Stimulated activated CD8-positive, alpha-beta memory T cell treated with anti-CD3 and anti-CD28 coated beads, Interleukin-4, amount 100 ng/mL, for 24 hours (primary cell): ENCODE measurements at regions not wholly inside any gene's neighbourhood (a gene's known extent, or its start where the extent isn't known, plus 50 kb on each side); places are given as distances from the start of the nearest gene placed in this dataset.
"Not testable (repeated sequence)": the region's sequence is repeated elsewhere in the genome, so short reads cannot be mapped to it uniquely, and the experiment has no call there.

Experiments used
- DNase-seq: peaks from one replicate; pipeline ENCODE4 v3.0.0-alpha.2; 2020; ENCODE audit warnings: low read depth

DNA sequence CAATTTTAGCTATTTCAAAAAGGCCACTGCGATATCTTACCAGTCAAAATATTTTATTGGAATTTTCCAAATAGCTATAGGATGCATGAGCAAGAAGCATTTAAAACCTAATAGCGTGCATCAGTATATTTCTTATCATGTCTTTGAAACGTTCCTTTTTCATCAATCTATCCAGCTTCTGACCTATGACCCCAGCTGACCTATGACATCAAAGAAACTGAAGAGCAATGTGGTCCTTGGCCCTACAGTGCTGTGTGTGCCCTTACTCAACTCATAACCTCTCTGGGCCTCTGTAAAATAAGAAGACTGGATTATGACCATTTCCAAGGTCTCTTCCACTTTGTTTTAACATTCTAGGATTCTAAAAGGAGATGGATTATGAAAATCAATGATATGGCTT, 118.2 kb downstream of the ZNF22 start:
- no peak for DNase-seq

DNA sequence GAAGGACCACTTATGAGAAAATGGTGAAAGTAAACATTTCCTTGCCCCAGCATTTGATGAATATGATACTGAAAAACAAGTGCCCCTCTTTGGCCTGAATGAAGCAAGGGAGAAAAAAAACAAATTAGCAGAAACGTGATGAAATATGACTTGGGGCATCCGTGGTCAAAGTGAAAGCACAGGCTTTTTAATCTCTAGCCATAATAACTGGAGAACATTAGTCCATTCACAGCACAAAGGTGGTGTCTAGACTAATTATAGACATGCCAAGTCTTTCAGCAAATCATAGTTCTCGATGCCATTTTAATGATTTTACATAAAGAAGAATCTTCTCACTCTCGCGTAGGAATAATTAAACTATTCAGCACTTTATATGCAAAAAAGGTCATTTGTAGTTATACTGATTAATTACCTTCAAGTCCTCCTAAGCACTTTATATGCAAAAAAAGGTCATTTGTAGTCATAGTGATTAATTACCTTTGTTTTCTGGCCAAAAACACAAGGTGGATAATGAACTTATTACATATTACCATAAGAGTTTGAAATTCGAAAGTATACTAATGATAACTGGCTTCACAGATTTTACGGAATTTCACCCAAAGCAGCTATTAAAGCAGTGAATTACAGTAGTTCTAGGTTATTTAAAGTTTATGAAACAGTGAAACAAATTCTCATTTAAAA, 121.6 kb downstream of the ZNF22 start:
- not testable (repeated sequence) for DNase-seq

DNA sequence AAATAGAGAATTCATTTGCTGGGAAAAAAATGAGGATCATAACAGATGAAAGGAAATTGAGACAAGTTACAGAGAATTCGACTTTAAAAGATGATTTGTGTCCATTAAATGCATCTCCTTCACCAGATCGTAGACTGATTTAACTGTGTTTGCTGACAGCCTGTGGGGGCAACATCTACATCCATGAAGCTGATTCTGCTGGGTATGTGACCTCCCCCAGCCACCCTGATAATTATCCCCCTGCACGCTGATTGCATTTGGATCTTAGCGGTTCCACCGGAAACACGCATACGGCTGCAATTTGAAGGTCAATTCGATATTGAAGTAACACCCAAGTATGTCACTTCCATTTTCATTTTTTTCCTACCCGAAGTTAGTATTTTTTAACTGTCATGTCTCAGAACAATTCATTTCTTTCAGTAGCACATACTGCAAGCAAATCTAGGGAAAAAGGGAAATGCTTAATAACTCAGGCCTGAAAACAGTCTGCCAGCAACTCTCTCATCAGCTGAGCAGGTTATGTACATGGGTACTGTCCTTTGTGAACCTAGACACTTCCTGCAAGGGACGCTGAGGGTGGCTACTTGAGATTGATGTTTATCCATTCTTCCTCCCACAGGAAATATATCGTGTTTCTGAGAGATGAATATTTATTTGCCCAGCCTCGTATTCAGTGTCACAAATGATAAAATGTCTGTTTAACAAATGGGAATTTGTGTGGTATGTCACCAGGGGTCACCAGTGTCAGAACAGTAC, 134.9 kb downstream of the ZNF22 start:
- DNase-seq = no peak

DNA sequence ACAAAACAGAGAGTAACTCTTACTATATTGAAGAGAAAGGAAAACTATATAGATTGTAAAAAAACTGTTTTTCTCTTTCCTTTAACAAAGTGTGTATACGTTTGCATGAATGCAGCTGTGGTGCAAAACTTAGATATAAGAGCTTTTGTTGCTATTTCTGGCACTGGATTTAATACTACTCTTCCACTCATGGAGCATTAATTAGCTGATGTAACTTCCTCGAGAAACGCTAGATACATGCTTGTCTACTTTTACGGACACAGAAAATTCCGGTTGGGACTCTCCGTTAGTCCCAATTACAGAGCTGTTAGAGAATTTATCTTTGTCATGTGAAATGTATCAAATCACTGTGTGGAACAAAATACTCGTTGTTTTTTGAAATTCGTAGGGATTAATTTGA, 135.5 kb downstream of the ZNF22 start:
- DNase-seq = no peak

DNA sequence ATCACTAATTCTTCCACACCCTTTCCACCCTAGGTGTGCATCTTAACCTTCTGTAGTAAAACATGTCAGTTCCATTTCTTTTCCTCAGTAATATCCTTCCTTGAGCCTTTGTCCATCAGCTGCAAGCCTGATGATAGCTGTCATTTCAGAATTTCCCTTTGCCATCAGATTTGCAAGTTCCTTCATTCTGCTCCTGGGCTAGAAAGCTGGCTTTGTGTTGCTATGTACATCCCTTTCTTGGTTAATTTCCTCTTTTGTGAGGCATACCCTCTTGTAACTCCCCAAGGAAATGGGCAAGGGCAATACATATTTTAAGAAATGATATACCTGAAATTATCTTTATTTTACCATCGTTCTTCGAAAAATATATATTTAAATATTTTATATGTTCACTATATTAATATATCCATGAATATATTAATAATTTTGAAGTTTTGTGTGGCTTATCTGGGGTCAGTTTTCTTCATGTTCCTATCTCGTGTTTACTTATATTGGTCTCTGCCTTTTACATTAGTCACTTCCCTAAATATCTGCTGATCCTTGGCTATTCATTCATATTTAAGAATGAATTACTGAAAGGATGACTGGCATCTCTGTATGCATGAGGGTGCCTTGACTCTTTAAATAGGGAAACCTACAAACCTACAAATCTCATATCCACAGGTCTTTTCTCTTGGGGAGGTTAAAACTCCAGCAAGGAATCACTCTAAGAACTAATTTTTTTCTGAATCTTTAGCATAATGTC, 143.8 kb downstream of the ZNF22 start:
- DNase-seq = no peak

DNA sequence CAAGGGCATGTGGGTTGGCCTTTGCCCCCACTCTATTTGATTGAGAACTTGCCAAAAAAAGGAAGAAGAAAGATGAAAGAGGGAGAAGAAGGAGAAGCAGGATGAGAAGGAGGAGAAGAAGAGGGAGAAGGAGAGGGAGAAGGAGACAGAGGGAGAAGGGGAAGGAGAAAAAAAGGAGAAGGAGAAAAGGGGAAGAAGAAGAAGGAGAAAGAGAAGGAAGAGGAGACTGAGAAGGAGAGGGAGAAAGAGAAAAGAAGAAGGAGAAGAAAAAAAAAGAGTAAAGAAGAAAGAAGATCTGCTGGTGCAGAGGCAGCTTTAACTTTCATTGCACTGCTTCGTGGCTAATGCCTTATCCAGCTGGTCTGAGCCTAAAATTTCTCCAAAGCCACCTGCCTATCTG, 144.4 kb downstream of the ZNF22 start:
- DNase-seq = not testable (repeated sequence)

DNA sequence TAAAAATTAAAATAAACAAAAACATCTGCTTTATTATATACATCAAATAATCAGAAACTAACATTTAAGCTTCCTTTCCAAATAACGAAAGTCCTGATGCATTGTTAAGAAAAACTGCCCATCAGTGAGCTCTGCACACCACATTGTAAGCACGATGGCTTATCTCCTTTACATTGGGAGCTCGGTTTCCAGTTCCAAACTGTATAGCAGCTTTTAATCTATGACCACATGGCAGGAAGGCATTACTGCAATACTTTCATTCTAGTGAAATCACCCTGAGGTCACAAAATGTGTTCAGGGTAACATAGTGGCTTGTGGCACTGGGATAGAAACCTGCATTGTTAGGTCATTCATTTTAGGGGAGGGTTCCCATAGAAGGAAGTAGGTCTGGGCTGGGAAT, 146.3 kb downstream of the ZNF22 start:
- no peak for DNase-seq

DNA sequence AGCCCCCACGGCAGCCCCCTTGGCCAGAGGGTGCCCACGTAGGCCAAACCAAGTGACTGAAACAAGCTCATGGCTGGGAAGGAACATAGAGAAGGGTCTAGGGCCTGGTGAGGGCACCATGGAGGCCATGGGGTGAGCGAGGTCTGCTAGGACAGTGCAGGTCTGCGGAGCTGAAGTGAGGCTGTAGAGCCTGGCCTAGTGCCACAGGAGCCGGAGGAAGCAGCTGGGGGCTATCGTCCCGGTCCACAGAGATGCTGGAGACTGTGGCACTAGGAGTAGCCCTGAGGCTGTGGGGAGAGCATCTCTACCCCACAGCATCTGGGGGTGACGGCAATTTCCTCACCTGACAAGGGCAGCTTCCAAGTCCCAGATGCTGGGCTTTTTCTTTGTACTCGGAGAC, 150.3 kb downstream of the ZNF22 start:
- no peak for DNase-seq

DNA sequence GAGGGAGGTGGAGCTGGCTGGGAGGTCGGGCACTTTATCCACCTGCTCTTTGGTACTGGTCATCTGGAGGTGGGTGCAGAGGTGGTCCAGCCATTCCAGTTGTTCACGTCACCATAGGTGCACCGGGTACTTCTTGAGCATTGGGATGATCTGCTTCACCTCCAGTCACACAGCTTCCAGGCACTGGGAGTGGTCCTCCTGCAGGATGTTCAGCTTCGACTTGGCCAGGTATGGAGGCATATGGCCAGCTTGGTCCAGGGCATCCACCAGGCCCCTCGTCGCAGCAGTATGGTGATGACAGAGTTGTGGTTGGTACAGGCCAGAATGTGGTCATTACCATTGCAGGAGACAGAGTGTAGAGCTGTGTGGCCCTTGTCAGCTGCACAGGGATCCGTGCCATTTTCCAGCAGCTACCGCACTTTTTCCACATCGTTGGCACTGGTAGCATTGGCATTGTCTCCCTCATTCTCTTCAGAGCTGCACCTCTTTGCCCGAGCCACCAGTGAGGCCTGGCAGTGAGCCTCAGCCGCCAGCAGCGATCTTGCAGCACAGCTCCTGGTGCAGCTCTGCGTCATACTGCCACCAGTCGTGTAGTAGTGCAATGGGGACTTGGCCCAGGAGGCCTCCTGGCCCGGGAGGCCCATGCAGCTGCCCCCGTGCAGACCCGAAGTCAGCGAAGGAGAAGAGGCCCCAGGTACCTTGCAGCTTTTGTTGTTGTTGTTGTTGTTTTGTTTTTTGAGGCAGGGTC, 150.9 kb downstream of the ZNF22 start:
- no peak for DNase-seq

DNA sequence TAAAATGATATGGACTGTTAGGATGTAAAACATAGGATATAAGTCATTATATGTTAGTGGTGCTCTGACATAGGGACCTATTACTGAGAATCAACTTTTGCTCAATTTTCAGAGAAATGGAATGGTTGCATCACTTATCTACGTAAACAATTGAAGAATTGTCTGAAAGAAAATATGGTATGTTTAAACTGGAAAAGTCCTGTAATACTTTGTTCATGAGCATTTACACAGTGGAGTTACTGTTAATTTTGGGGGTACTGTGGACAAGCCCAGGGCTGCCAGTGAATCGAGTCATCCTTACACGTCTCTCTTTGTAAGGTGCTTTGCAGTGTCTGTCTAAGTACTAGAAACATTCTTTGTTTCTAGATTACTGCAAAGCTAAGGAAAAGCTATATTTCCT, 152.0 kb downstream of the ZNF22 start:
- DNase-seq = no peak

DNA sequence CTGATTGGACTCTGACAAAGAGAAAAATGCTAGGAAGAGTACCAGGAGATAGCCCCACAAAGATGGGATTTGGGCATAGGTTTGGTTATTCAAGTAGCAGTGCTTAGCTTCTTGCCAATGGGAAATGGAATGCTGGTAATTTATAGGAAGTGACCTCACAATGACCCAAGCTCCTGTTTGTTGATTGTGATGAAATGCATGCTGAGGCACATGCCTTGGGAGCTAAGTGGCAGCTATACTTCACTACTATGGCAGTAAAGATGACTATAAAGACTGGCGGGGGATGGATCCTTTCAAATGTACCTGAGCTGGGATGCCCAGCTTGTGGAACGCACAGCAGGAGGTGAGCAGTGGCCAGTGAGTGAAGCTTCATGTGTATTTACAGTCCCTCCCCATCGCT, 153.8 kb downstream of the ZNF22 start:
- no peak for DNase-seq

DNA sequence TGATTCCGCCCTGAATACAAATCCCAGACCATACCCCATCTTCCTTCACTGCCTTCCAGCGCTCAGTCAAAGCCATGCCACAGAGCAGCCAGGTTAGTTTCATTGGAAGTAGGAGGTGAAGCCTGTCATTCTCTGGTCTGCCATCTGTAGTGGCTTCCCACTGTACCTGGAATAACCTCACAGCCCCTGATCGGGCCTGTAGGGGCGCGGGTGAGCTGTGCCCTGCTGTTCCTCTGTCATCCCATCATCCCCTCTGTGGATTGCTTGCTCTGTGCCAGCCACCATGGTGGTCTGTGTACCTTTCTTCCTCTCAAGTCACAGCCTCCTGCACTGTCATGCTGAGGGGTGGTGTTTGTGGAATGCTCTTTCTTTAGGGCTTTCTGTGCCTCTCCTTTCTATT, 155.1 kb downstream of the ZNF22 start:
- DNase-seq = no peak

DNA sequence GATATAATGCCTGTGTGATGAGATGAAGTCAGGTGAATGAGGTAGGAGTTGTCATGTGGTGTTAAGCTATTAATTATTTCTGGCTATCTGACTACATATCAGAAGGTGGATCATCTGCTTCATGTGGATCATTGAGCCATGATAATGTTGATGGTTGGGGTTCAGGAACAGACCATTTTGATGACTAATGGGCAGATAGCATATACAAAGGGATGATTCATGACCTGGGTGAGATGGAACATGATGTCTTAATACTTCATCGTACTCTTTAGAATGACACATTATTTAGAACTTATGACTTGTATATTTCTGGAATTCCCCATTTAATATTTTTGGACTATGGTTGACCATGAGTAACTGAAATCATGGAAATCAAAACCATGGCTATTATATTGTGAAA, 155.1 kb downstream of the OR13A1 start:
- DNase-seq = no peak

DNA sequence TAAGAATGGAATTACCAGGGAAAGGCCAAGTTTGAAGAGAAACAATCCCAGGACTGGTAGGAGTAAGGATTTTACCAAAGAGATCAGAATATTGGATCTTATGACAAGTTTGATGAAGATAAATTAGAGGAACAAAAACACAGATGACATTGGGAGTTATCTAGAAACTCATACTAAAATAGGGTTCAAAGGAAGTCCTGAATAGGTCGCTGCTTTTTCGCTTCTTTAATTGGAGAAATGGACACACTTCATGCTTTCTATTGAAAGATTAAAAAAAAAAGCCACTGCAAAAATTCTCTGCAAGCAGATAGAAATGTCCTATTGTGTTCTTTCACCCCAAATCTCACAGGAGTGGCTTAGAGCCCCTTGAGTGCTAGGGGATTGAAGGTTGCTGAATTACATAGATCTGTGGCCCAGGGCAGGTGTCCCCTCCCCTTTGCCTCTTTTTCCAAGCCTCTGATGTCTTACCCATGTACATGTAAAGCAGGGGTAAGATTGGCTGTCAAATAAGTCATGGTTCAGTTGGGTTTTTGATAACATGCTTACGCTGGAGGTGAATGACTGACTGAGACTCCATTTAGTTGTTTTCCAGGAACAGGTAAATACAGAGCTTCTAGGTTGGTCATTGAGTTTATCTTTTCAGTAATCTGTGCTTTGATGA, 152.0 kb downstream of the OR13A1 start:
- DNase-seq = no peak

DNA sequence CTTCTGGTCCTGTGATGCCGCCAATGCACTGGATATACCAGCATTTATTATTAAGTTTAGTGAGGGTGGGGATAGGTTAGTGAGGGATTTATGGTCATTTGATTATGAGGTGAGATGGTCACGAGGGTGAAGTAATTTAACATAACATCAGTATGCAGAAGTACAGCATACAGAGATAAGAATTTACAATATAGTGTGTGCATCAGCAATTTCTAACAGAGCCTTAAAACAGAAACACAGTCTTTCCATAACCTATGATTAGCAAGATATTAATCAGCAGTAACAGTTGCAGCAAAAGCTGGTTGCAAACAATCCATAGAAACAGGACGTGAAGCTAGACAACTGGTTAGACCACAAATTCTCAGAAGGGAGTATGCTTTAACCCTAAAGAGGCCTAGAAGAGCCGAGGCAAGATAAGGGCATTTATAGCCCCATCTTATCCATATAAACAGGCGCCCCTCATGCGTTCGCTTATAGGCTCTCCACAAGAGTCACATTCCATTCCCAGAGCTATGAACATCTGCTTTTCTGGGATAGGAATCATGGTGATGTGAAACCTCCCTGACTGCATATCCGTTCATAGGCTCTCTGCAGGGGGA, 139.8 kb downstream of the OR13A1 start:
- not testable (repeated sequence) for DNase-seq

DNA sequence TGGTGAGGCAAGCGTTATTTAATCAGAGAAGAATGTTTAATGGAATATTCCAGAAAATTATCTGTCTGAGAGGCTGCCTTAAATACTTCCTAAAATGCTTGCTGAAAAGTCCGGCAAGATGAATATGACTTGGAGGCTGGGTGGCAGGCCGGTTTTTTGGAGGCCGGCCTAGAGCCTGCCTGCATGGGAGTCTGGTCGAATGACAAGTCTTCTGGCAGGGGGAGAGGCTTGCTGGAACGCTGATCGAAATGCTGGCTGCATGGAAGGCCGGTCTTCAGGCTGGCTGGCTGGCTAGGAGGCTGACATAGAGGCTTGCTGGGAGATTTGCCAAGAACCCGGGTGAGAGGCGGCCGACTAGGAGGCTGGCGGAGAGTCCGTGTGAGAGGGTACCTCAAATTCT, 135.7 kb downstream of the OR13A1 start:
- no peak for DNase-seq

DNA sequence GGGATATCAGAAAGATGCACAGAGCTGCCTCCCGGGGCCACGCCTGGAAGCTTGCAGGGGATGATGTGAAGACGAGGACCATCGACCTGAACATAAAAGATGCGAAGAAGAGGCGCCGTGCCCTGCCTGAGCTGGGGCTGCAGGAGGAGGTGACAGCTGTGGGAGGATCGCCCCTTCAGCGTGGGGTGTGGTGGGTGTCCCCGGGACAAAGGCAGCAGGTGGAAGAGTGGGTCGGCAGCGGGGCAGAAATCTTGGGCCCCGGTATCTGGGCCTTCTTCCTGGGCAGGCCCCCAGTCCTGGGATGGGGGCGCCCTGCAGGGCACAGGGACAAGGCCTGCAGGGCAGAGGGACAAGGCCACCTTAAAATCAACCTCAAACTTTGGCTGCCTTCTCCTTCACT, 134.9 kb downstream of the OR13A1 start:
- DNase-seq = no peak

DNA sequence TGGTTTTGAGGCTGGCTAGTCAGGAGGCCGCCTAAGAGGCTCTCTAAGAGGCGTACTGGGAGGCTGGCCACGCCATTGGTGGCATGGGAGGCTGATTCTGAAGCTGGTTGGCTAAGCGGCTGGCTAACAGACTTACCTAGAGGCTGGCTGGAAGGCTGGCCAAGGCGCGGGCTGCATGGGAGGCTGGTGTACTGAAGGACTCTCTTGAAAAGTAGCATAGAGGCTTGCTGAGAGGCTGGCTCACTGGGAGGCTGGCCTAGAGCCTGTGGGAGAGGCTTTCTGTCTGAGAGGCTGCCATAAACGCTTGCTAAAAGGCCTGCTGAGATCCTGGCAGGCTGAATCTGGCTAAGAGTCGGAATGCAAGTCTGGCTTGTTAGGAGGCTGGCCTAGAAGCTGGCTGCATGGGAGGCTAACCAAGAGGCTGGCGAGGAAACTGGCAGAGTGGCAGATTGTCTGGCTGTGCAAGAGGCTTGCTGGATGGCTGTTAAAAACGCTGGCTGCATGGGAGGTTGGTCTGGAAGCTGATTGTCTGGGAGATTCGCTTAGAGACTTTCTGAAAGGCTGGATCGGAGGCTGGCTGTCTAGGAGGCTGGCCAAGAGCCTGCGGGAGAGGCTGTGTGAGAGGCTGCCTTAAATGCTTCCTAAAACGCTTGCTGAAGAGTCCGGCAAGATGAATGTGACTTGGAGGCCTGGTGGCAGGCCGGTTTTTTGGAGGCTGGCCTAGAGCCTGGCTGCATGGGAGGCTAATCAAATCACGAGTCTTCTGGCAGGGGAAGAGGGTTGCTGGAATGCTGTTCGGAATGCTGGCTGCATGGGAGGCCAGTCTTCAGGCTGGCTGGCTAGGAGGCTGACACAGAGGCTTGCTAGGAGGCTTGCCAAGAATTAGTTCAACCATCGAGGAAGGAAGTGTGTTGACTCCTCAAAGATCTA, 134.2 kb downstream of the OR13A1 start:
- DNase-seq = no peak

DNA sequence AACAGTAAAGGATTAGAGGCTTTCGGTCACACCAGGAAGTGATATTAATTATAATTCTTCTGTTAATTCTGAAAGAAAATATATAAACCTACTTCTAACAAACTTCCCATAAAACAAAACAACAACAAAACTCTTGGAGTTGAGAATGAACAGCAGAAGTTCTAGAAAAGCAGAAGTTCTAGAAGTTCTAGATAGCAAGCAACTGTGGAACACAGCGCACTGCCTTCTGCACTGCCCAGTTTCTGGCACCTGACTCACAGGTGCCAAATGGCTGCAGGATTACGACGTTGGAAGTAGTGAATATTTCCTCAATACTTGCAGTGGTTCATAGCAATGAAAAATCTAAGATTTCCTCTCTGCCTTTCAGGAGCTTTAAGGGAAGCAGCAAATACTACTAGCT, 132.2 kb downstream of the OR13A1 start:
- no peak for DNase-seq

DNA sequence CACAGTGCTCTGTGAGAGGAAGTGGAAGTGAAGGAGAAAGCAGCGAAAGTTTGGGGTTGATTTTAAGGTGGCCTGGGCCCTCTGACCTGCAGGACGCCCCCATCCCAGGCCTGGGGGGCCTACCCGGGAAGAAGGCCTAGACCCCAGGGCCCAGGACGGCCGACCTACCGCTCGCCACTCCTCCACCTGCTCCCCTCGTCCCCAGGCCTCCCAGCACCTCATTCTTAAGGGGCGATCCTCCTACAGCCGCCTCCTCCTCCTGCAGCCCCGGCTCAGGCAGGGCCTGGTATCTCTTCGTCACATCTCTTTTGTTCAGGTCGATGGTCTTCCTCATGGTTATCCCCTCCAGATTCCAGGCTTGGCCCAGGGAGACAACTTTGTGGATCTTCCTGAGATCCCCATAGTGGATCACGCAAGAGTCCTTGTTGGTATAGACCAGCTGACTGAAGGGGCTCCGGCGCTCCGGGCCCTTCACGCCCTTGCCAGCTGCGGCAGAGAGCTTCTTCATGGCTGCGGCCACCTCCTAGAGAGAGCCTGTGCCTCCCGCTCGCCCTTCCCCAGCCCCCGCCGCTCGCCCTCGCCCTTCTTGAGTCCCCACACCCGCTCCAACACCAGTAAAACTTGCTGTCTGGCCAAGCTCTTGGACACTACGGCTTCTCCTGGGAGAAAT, 117.5 kb downstream of the OR13A1 start:
- no peak for DNase-seq
